GM21529 (cell line): ENCODE measurements at regions not wholly inside any gene's neighbourhood (a gene's known extent, or its start where the extent isn't known, plus 50 kb on each side); places are given as distances from the start of the nearest gene placed in this dataset.
"Not testable (repeated sequence)": the region's sequence is repeated elsewhere in the genome, so short reads cannot be mapped to it uniquely, and the experiment has no call there.

Source experiments
- ATAC-seq: cut with Tn5 transposase; IDR thresholded peaks from one replicate; pipeline ENCODE4 v1.9.1; 2021; ENCODE audit not compliant: unreplicated experiment

- ATAC-seq = no peak
Measured at GRCh38 chr17:72565758-72566157, 444.9 kb downstream of the SOX9 start.

- ATAC-seq = no peak
Measured at GRCh38 chr17:72566671-72567484, 446.1 kb downstream of the SOX9 start.

GRCh38 chr17:72567774-72568173 is 447.0 kb downstream of the SOX9 start:
- ATAC-seq = no peak

GRCh38 chr17:72569148-72569946 is 448.5 kb downstream of the SOX9 start:
- no peak for ATAC-seq

- no peak for ATAC-seq
Measured at GRCh38 chr17:72571813-72572396, 451.1 kb downstream of the SOX9 start.

GRCh38 chr17:72572604-72573491 is 452.0 kb downstream of the SOX9 start:
- ATAC-seq = no peak

GRCh38 chr17:72573492-72573801 is 452.6 kb downstream of the SOX9 start:
- not testable (repeated sequence) for ATAC-seq

GRCh38 chr17:72574675-72575510 is 454.1 kb downstream of the SOX9 start:
- no peak for ATAC-seq

GRCh38 chr17:72575542-72576233 is 454.9 kb downstream of the SOX9 start:
- ATAC-seq = no peak

GRCh38 chr17:72576289-72576759 is 455.5 kb downstream of the SOX9 start:
- ATAC-seq = no peak

GRCh38 chr17:72578817-72579470 is 458.1 kb downstream of the SOX9 start:
- ATAC-seq = no peak

- no peak for ATAC-seq
Measured at GRCh38 chr17:72579990-72580320, 459.1 kb downstream of the SOX9 start.

- no peak for ATAC-seq
Measured at GRCh38 chr17:72580321-72581127, 459.7 kb downstream of the SOX9 start.

- no peak for ATAC-seq
Measured at GRCh38 chr17:72587156-72587555, 466.3 kb downstream of the SOX9 start.

- ATAC-seq = no peak
Measured at GRCh38 chr17:72587773-72588511, 467.1 kb downstream of the SOX9 start.

GRCh38 chr17:72588561-72588960 is 467.7 kb downstream of the SOX9 start:
- no peak for ATAC-seq

- ATAC-seq = no peak
Measured at GRCh38 chr17:72588961-72589360, 468.1 kb downstream of the SOX9 start.
